ENCODE measurements at regions not wholly inside any gene's neighbourhood (a gene's known extent, or its start where the extent isn't known, plus 50 kb on each side); places are given as distances from the start of the nearest gene placed in this dataset.
"Not testable (repeated sequence)": the region's sequence is repeated elsewhere in the genome, so short reads cannot be mapped to it uniquely, and the experiment has no call there.

- no peak for DNase-seq (ENCODE audit: low read depth, low spot score)
- no peak overlapping the region for H3K4me3 ChIP-seq (ENCODE audit: low read depth, low read length)
- in situ Hi-C loops (cut with HindIII; ENCODE audit: low sequenced_read_pairs) = no loop called here
- TF ChIP-seq, protein P1, sequence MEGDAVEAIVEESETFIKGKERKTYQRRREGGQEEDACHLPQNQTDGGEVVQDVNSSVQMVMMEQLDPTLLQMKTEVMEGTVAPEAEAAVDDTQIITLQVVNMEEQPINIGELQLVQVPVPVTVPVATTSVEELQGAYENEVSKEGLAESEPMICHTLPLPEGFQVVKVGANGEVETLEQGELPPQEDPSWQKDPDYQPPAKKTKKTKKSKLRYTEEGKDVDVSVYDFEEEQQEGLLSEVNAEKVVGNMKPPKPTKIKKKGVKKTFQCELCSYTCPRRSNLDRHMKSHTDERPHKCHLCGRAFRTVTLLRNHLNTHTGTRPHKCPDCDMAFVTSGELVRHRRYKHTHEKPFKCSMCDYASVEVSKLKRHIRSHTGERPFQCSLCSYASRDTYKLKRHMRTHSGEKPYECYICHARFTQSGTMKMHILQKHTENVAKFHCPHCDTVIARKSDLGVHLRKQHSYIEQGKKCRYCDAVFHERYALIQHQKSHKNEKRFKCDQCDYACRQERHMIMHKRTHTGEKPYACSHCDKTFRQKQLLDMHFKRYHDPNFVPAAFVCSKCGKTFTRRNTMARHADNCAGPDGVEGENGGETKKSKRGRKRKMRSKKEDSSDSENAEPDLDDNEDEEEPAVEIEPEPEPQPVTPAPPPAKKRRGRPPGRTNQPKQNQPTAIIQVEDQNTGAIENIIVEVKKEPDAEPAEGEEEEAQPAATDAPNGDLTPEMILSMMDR (IDR thresholded peaks at IDR 0.05; ENCODE audit: low read depth, low read length) = peak; percentile 8
Observed at GRCh38 chrX:66110112-66110511, 53.9 kb upstream of the HEPH start.

- DNase-seq (ENCODE audit: low read depth, low spot score); in situ Hi-C loops (cut with HindIII; ENCODE audit: low sequenced_read_pairs); H3K4me3 ChIP-seq (ENCODE audit: low read depth, low read length): not testable (repeated sequence)
Observed at GRCh38 chrX:66107860-66108259, 56.2 kb upstream of the HEPH start.

DNA sequence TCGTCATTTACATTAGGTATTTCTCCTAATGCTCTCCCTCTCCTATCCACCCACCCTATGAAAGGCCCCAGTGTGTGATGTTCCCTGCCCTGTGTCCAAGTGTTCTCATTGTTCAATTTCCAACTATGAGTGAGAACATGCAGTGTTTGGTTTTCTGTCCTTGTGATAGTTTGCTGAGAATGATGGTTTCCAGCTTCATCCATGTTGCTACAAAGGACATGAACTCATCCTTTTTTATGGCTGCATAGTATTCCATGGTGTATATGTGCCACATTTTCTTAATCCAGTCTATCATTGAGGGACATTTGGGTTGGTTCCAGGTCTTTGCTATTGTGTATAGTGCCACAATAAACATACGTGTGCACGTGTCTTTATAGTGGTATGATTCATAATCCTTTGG, 61.6 kb upstream of the HEPH start:
- H3K4me3 ChIP-seq (ENCODE audit: low read depth, low read length); in situ Hi-C loops (cut with HindIII; ENCODE audit: low sequenced_read_pairs); DNase-seq (ENCODE audit: low read depth, low spot score): not testable (repeated sequence)

DNA sequence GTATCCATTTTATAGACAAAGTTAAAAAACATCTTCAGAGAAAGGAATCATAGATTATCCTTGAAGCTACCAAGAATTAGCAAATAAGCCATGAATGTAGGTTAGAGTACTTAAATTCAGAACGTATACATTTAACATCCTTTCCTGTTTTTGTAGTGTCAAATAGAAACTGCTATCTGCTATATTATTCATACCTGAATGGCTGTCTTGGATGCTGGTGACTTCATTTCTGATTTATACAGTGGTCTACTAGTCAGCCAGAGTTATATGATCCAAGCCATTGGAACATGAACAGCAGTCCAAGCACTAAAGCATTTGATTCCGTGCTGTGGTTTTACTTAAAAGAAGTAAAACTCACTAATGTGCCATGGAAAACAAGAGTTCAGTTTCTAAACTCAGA, 58.3 kb upstream of the VSIG4 start:
- TF ChIP-seq, protein P1 (IDR thresholded peaks at IDR 0.05; ENCODE audit: low read depth, low read length) = no peak
- no peak overlapping the region for H3K4me3 ChIP-seq (ENCODE audit: low read depth, low read length)
- in situ Hi-C loops (cut with HindIII; ENCODE audit: low sequenced_read_pairs) = no loop called here
- no peak for DNase-seq (ENCODE audit: low read depth, low spot score)

GRCh38 chrX:66096987-66097386, 57.1 kb upstream of the VSIG4 start:
- in situ Hi-C loops (cut with HindIII; ENCODE audit: low sequenced_read_pairs); DNase-seq (ENCODE audit: low read depth, low spot score); H3K4me3 ChIP-seq (ENCODE audit: low read depth, low read length): not testable (repeated sequence)

GRCh38 chrX:66090004-66090403, 50.1 kb upstream of the VSIG4 start:
- in situ Hi-C loops (cut with HindIII; ENCODE audit: low sequenced_read_pairs); H3K4me3 ChIP-seq (ENCODE audit: low read depth, low read length); DNase-seq (ENCODE audit: low read depth, low spot score): not testable (repeated sequence)

Measured in astrocyte of the spinal cord (primary cell).